NCI-H187 (cell line): ENCODE measurements at regions not wholly inside any gene's neighbourhood (a gene's known extent, or its start where the extent isn't known, plus 50 kb on each side); places are given as distances from the start of the nearest gene placed in this dataset.
"Not testable (repeated sequence)": the region's sequence is repeated elsewhere in the genome, so short reads cannot be mapped to it uniquely, and the experiment has no call there.

Experiments used
- DNase-seq, 2 experiments: peaks; one replicate each; lab custom pipeline; 2025; lab: John Stamatoyannopoulos, UW

DNA sequence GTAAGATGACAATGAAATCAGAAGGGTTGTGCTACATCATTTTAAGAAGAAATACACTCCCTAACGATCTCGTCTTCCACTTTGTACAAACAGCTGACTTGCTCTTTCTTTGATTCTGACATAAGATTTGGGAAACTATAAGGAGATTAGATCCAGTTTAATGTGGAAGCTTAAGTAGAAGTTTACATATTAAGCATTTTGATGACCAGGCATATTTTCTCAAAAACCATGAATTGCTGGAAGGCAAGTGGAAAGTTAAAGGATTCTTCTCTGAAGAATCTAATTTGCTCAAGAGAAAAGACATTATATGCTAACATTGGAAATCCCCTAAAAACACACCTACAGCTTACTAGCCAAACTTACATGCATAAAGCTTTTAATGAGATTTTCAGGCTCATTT is 531.9 kb upstream of the PTPRD start:
- DNase-seq, result no peak

DNA sequence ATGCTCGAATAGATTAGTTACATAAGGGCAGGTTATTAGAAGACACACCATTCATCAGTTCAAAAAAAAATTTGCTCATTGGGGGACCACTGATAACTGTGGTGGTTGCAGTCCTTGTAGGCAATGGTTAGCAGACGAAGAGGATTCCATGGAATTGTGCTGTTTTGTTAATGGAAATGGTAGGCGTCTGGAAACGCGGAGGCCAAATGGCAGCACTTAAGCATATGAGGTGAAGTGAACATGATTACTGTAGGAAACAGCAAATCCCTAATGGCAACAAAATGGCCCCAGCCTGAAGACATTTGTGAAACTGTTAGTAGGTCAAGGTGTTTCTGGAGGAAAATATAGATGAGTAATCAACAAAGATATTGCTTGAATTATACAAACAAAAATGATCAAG is 535.4 kb upstream of the PTPRD start:
- DNase-seq, result no peak

DNA sequence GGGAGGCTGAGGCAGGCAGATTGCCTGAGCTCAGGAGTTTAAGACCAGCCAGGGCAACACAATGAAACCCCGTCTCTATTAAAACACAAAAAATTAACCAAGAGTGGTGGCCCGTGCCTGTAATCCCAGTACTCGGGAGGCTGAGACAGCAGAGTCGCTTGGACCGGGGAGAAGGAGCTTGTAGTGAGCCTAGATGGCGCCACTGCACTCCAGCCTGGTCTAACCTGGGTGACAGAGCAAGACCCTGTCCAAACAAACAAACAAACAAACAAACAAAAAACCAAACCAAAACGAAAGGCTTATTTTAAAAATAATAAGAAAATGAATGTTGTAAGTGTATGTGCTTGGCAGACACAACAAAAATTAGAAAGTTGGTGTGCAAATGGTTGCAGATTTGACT is 536.3 kb upstream of the PTPRD start:
- DNase-seq, result no peak

DNA sequence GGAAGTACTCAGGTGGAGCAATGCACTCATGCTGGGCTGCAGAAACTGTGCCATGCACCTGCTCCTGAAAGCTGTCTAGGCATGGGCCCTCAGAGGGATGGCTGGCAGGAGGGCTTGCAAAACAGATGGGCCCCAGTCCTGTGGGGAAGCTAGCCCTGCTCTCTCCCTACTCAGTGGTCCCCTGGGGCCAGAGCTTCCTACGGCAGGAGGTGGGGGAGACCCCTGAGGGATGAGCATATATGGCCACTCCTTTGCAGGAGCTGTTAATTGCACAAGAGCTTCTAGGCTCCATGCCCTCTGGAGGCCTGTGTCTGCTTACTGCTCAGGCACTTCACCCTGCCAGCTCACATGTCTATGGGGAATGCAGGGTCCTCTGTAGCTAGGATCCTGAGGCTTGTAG is 545.3 kb upstream of the PTPRD start:
- no peak for DNase-seq

DNA sequence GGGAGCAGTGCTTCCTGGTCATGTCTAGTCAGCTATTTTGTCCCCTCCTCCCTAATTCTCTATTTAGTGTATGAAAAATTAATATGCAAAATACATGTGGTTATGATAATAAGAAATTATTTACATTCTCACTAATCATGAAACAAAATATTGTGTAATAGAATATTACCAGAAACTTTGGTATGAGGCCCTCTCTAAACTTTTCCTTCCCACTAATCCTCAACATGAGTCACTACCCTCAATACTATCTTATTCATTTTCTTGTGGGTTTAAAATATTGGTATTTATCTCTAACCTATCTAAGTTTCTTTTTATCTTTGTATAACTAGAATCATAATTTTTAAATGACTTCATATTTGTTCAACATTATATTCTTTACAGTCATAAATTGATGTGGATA is 545.9 kb upstream of the PTPRD start:
- DNase-seq, result no peak

DNA sequence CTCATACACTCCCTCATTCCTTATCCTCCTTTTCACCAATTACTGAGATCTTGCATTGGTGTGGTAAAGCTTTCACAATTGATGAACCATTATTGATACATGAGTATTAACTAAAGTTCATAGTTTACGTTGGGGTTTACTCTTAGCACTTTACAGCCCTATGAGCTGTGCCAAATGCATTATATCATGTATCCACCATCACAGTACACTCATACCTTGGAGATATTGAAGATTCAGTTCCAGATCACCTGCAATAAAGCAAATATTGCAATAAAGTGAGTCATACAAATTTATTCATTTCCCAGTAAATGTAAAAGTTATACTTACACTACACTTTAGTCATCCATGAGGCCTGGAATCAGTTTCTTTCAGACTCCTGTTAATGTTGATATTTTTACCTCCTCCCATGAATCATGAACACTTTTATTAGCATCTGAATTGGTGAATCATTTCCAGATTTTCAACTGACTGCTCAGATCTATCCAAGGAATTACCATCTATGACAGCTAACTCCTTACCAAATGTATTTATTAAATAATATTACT is 546.6 kb upstream of the PTPRD start:
- no peak for DNase-seq

DNA sequence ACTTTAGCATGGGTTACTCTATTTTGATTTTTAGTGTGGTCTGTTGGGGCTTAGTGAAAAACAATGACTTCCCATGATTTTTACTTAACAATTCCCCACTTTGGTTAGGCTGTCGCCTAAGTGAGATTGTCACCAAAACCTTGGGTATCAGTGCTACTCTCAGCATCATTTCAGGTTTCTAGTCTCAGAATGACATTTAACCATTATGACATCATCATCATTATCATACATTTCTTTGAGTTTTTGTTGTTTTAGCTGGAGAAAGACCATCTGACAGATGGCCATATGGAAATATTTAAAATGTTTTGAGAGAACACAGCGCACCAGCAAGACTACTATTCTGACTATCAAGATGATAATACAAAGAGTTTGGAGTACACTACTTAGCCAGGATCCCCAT is 551.0 kb upstream of the PTPRD start:
- DNase-seq, result no peak

DNA sequence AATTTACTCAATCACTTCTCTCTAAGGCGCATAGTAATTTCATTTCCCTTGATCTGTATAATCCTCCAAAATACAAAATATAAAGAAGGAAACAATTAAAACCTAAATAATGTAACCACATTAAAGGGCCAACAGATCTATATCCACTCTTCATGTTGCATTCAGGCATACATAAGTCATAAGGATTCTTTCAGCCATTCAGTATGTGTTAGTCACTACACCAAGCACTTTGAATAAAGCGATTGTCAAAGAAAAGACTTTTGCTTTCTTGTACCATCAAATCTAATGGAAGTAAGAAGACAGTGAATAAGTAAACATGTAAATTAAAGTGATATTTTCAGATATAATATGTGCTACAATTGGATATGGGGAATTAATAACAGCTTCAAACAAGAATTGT is 569.2 kb upstream of the PTPRD start:
- DNase-seq, result no peak

DNA sequence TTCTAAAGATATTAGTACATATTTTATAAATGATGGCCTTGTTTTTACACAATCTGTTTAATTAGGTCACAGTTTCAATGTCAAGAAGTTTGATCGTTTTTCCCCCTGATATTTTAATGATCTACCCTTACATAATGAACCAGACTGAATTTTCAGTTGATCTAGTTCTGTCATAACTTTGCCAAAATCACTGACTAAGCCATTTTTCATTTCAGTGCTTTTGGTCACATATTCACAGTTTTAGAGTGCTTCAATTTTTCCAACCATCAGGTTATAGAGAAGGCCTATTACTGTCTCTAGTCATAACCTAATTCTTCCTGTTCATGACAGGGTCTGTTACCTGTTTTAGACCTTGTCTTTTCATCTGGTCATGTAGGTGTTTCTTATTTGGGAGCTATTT is 577.9 kb upstream of the PTPRD start:
- DNase-seq, result no peak

DNA sequence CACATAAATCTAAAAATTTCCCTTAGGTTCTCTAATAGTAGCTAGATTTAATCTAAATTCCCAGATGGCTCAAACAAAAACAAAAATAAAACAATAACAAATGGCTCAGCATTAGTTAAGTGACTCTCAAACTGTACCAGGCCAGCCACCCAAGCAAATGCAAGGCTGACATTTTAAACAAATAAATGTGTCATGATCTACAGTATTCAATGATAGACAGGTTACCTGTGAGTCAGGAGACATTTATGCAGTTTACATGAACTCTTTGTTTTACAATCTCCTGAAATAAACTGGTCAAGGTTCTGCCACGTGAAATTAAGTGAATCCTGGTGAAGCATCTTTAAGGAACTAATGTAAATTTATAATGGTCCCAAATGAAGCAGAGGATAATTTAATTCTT is 580.2 kb upstream of the PTPRD start:
- DNase-seq, result no peak

DNA sequence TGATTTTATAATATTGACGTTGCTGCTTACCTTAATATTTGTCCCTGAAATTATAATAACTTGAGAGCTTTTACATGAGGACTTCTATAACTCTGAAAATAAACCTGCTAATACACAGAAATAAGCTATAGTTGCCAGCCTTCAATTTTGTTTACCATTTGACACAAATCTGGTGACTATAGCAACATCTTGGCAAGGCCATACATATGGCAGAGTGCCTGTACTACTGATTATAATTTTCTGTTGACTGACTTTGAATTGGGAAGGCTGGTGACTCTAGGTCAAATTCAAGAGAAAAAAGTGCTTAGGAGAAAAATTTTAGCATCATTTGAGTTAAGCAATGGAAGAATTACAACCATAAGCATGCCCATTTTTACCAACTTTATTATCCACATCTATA is 581.4 kb upstream of the PTPRD start:
- no peak for DNase-seq

DNA sequence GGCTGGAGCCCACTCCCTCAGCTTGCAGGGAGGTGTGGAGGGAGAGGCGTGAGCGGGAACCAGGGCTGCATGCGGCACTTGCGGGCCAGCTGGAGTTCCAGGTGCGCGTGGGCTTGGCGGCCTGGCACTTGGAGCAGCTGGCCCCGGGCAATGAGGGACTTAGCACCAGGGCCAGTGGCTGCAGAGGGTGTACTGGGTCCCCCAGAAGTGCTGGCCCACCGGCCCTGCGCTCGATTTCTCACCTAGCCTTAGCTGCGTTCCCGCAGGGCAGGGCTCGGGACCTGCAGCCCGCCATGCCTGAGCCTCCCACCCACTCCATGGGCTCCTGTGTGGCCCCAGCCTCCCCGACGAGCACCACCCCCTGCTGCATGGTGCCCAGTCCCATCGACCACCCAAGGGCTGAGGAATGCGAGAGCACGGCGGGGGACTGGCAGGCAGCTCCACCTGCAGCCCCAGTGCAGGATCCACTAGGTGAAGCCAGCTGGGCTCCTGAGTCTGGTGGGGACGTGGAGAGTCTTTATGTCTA is 584.1 kb upstream of the PTPRD start:
- DNase-seq, result not testable (repeated sequence)

DNA sequence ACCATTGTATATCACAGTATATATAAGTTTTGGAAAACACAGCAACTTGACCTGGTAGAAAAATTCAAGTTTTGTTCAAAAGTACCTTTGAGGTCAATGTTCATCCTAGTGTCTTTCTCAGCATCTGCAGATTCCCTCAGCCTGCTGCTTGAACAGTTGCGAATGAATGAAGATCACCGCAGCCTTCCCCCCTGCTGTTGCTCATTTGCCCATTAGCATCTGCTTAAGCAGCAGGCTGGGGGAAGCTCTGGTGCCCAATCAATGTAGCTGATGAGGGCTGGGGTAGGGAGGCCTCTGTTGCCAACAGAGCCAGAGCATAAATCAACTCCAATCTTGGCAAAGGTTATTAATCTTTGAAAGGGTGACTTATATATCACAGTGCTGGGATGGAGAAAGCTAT is 586.5 kb upstream of the PTPRD start:
- no peak for DNase-seq

DNA sequence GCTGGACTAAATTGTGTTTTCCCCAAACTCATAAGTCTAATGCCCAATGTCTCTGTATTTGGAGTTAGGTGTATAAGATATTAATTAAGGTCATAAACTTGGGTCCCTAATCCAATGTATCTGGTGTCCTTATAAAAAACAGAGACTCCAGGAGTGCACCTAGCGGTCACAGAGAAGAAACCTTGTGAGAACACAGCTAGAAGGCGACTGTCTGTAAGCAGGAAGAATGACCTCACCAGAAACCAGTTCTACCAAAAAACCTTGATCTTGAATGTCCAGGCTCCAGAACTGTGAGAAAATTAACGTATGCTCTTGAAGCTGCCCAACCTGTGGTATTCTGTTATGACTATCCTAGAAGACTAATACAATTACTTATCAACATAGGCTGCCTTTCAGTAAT is 591.7 kb upstream of the PTPRD start:
- DNase-seq, result no peak

DNA sequence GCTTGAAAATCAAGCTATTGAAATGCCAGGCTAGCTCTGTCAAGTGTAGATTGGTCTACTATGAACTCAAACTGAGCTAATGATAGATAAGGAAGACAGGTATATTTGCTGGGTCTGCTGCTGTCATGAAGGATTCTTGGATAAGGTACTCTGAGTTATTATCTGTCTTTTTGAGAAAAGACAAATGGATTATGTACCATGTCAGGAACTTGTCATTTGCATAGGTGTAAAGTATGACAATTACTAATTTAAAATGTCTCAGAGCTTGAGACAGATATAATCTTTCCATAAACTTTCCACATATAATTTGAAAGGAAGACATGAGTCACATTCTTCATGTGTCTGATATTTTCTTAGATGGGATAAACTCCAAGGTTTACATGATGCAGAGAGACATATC is 594.1 kb upstream of the PTPRD start:
- no peak for DNase-seq

DNA sequence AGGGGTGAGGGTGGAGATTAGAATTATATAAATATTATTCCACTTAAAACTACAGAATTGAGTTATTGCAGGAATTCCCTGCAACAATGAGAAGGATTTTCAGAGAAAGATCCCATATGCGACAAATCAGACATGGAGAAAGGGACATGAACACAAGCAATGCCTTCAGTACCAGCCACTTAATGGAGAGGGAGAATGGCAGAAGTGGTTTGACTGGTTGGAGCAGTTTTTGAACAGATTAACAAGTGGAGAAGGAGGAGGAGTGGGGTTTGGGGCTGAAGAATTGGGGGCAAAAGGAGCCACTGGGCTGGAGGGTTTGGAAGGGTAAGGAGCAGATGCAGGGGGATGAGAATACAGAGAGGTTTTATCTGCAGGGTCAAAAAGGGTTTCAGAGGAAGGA is 620.9 kb upstream of the PTPRD start:
- DNase-seq, result no peak

DNA sequence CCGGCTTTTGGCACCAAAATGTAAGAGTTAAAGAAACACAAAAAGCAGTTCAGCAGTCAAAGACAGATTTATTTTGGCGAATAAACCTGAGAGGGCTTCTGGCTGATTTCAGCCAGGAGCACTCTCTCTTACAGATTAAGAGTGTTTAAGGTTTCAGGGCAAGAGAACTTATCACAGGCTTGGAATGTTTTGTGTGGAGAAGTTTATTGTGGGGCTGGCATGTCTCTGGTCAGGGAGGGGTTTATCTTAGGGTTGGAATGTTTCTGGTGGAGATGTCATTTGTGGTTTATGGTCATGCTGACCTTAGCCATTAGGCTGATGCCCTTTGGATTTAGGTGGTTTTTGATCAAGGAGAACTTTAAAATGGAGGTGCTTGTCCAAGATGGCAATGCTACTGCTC is 622.3 kb upstream of the PTPRD start:
- DNase-seq, result no peak

DNA sequence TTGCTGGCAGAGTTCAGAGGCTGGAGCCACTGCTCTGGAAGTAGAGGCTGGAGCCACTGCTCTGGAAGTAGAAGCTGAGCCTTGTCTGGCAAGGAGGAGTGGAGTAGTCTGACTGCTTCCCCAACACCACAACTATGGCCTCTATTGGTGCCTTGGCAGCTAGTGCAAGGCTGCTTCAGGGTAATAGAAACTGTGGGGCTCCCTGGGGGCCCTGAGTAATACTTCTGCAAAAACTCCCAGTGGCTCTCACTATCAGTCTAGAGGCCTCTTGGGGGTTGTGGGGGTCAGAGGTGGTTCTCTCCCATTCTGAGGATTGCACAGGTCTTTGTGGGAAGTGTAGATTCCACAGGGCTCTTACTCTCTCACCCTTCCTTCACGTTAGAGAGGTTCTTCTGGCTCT is 629.0 kb upstream of the PTPRD start:
- DNase-seq, result no peak

DNA sequence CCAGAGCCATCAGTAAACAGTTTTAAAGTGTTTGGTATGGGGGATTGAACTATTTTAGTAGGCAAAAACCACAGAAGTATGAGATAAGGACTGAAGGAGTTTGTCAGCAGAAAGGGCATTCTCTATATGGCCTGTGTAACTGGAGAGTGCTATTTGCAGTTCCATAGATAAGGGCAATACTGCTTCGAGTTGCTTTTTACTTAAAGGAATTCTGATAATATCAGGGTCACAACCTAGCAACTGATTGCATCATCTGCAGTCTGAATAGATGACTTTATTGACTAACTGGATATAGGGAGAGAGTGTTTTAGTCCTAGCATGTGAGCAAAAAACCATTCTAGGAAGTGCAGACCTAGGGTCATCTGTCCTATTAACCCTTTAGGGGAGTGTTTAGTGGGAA is 645.2 kb upstream of the PTPRD start:
- no peak for DNase-seq

DNA sequence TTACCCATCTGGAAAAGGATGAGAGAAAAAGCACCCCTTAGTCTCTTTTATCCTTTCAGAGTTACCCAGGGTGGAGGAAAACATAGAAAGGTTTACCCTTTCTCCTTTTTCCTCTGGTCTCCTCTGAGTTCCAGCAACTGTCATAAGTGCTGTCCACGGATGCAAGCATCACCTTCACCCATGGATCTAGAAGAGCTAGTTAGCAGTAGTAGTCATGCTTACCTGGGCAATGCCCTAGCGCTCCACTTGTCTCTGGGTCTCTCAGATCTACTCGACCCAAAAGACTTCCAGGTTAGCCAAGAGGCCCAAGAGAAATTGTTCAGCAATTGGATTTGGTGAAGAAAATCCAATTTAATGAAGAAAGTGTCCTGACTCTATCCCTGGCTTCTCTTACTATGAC is 656.2 kb upstream of the PTPRD start:
- no peak for DNase-seq

DNA sequence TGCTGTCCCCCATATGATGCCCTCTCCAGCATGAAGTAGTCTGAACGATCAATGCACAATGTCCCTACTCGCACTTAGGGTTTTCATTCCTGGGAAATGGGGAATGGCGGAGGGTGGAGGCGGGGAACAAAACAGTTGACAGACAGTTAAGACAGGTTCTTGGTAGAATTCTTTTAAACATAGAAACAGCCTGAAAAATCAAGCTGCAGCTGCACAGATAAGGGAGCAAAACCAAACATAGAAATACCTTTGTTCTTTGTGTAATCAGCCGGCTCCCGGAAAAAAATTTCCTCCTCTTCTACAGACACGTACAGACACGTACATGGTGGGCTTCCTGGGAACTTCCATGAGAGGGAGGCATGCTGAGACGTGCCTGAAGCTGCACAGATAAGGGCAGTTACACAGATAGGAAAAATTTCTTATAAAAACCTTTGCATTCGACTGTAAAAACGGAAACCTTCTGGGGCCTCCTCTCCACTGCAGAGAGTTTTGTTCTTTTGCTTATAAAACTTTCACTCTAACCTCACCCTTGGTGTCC is 662.4 kb upstream of the PTPRD start:
- DNase-seq, result no peak

DNA sequence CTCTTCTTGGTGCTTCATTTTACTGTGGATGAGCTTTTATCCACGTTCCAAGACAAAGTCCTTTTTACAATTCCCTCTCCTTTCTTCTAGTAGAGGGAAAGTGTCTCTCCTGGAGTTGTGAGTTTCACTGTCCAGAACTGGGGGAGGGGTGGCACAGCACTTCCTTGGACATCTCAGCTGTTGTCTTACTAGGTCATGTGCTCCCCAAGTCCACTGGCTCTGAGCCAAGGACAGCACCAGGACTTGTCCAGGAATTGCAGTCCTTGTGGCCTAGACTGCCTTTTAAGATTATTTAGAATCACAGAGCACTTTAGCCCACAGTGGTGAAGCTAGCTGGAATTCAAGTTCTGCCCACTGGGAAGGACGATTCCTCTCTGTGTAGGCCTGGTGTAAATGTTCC is 700.2 kb upstream of the PTPRD start:
- DNase-seq, result no peak

DNA sequence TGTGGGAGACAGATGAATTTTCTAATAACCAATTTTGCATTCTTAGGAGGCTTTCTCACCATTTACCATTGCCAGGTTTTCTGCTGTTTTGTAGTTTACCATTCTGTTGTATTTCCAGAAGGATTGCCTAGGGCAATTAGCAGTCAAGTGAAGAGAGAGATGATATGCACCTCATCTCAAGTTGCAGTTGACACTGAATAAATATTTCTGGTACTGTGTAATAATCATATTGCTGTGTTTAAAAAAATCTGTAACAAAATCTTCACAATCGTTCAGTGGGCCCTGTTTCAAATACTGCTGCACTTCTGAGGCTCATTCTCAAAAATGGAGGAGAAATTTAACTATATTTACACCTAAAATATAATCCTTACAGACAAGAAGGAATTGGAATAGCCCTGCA is 706.1 kb upstream of the PTPRD start:
- no peak for DNase-seq

DNA sequence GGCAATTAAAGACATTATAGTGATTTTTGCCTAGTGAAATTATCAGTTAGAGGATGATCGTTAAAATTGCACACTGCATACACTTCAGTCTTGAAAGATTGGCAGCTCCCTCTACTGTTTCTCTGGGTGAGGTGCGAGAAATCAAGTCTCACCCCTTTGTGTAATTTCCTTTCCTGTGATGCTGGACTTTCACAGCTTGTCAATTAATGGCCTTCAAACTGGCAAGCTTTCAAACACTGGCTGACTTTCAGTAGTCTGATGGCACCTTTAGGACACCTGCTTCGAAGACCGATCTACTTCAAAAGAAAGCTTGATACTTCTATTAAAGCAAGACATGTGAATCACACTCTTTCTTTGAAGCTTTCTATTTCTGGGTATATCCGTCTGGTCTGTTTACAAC is 706.7 kb upstream of the PTPRD start:
- DNase-seq, result no peak

DNA sequence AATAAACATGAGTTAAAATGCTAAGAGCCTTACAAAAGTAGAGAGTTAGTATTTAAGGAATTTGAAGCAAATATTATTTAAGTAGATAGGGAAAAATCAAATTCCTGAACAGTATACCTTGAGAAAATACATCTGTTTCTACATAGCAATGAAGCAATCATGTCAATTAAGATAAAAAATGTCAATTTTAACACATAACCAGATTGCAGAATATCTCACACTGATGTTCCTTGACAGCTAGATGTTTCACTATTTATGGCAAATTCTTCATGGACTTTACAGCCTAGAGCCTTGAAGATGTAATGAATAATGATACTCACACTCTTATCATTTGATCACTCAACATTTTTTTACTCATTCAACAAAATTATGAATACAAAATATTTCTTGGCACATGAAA is 708.2 kb upstream of the PTPRD start:
- DNase-seq, result no peak
